IMR-90 (cell line): ENCODE measurements at regions not wholly inside any gene's neighbourhood (a gene's known extent, or its start where the extent isn't known, plus 50 kb on each side); places are given as distances from the start of the nearest gene placed in this dataset.

Experiments
- ATAC-seq: fragments of 200-7000 bp; cut with Tn5 transposase; 2 replicates; pipeline ENCODE4 v1.9.1; 2020; ENCODE audit warnings: low read depth, mild to moderate bottlenecking, moderate library complexity
- BruUV-seq: library from RNA; stranded (reverse); fragments of 400-500 nt; replicated peaks from 2 replicates; lab custom pipeline; 2021; lab: Mats Ljungman, UMichigan
- CTCF ChIA-PET: fragments of 300-600 bp; formaldehyde crosslinking; extraction: SDS; loops from one replicate; lab custom pipeline; 2021; ENCODE audit warnings: antibody characterized with exemption; lab: Yijun Ruan, JAX
- POLR2A ChIA-PET: fragments of 300-600 bp; sonication (Branson Sonifier 250); formaldehyde crosslinking; loops from one replicate; lab custom pipeline; 2022; ENCODE audit warnings: antibody characterized with exemption; ENCODE audit not compliant: unreplicated experiment; lab: Charles Lee
- DNase-seq: peaks from one replicate; pipeline ENCODE4 v3.0.0; 2013
- H2AFZ ChIP-seq: replicated peaks from 2 replicates; pipeline ENCODE3; 2013; ENCODE audit warnings: low read length, mild to moderate bottlenecking; ENCODE audit not compliant: poor library complexity
- H2AK5ac ChIP-seq: 2 replicates; pipeline ENCODE4 v1.6.1; 2013; ENCODE audit warnings: low read depth, low read length, inconsistent platforms
- H2AK9ac ChIP-seq: replicated peaks from 2 replicates; pipeline ENCODE3; 2013; ENCODE audit warnings: mild to moderate bottlenecking, low read depth, low read length, moderate library complexity; ENCODE audit not compliant: poor library complexity
- H2BK120ac ChIP-seq: 2 replicates; pipeline ENCODE4 v1.6.1; 2013; ENCODE audit warnings: low read depth, low read length, inconsistent platforms
- H2BK15ac ChIP-seq: 3 replicates; pipeline ENCODE4 v1.6.1; 2013; ENCODE audit warnings: low read depth, low read length, inconsistent platforms
- H2BK20ac ChIP-seq: 2 replicates; pipeline ENCODE4 v1.6.1; 2013; ENCODE audit warnings: low read depth, mild to moderate bottlenecking, inconsistent platforms, low read length, moderate library complexity
- H2BK5ac ChIP-seq: 2 replicates; pipeline ENCODE4 v1.6.1; 2013; ENCODE audit warnings: mild to moderate bottlenecking, low read depth, low read length, inconsistent platforms; ENCODE audit not compliant: poor library complexity, severe bottlenecking
- H3K14ac ChIP-seq: replicated peaks from 2 replicates; pipeline ENCODE4 v1.6.1; 2013; ENCODE audit warnings: low read depth, low read length, inconsistent platforms
- H3K18ac ChIP-seq: 2 replicates; pipeline ENCODE4 v1.6.1; 2013; ENCODE audit warnings: low read depth, low read length, control low read depth
- H3K23ac ChIP-seq: 2 replicates; pipeline ENCODE4 v1.6.1; 2013; ENCODE audit warnings: low read depth, low read length, inconsistent platforms
- H3K27ac ChIP-seq: 2 replicates; pipeline ENCODE4 v1.5.1; 2013; ENCODE audit warnings: mild to moderate bottlenecking, control low read depth, low read length; ENCODE audit not compliant: insufficient read depth
- H3K27me3 ChIP-seq: 2 replicates; pipeline ENCODE4 v1.6.1; 2013; ENCODE audit warnings: low read length; ENCODE audit not compliant: control insufficient read depth, insufficient read depth
- H3K36me3 ChIP-seq: 2 replicates; pipeline ENCODE4 v1.6.1; 2013; ENCODE audit warnings: low read length, mixed read lengths; ENCODE audit not compliant: control insufficient read depth, insufficient read depth
- H3K4ac ChIP-seq: 2 replicates; pipeline ENCODE4 v1.6.1; 2013; ENCODE audit warnings: low read depth, low read length, inconsistent platforms
- H3K4me1 ChIP-seq: 2 replicates; pipeline ENCODE4 v1.6.1; 2013; ENCODE audit warnings: low read length, mixed read lengths; ENCODE audit not compliant: control insufficient read depth, insufficient read depth
- H3K4me2 ChIP-seq: 2 replicates; pipeline ENCODE4 v1.6.1; 2013; ENCODE audit warnings: low read depth, mild to moderate bottlenecking, control low read depth, low read length, moderate library complexity
- H3K4me3 ChIP-seq: 2 replicates; pipeline ENCODE4 v1.5.1; 2013; ENCODE audit warnings: low read depth, mild to moderate bottlenecking, control low read depth, low read length, moderate library complexity; ENCODE audit not compliant: insufficient read depth
- H3K56ac ChIP-seq: 2 replicates; pipeline ENCODE4 v1.6.1; 2013; ENCODE audit warnings: low read length, inconsistent platforms; ENCODE audit not compliant: insufficient read depth; ENCODE audit errors: extremely low read depth
- H3K79me1 ChIP-seq, 2 experiments: 2 replicates each; pipeline ENCODE4 v1.6.1; 2013; ENCODE audit warnings: low read length in 2 of 2, inconsistent platforms in 1 of 2, low read depth in 1 of 2
- H3K9ac ChIP-seq: 2 replicates; pipeline ENCODE4 v1.6.1; 2013; ENCODE audit warnings: low read depth, low read length, control low read depth
- H3K9me1 ChIP-seq: 2 replicates; pipeline ENCODE4 v1.6.1; 2013; ENCODE audit warnings: low read length, inconsistent platforms; ENCODE audit not compliant: insufficient read depth
- H3K9me3 ChIP-seq: 2 replicates; pipeline ENCODE4 v1.6.1; 2013; ENCODE audit warnings: low read length; ENCODE audit not compliant: control insufficient read depth, insufficient read depth
- H4K20me1 ChIP-seq: 2 replicates; pipeline ENCODE4 v1.6.1; 2013; ENCODE audit warnings: low read length, inconsistent platforms; ENCODE audit not compliant: insufficient read depth
- H4K5ac ChIP-seq: 2 replicates; pipeline ENCODE4 v1.6.1; 2013; ENCODE audit warnings: mild to moderate bottlenecking, low read depth, low read length, control low read depth
- H4K8ac ChIP-seq, 2 experiments: 2 replicates each; pipeline ENCODE4 v1.6.1; 2013; ENCODE audit warnings: low read depth in 2 of 2, low read length in 2 of 2, control low read depth in 1 of 2, inconsistent platforms in 1 of 2
- H4K91ac ChIP-seq: 2 replicates; pipeline ENCODE4 v1.6.1; 2013; ENCODE audit warnings: low read depth, low read length, inconsistent platforms; ENCODE audit not compliant: insufficient read depth
- BHLHE40 ChIP-seq: fragments of 150-350 bp; IDR thresholded peaks from 2 replicates; pipeline ENCODE4 v1.6.1; 2016; ENCODE audit warnings: mild to moderate bottlenecking, low read depth, low read length
- CEBPB ChIP-seq: IDR thresholded peaks from 2 replicates; pipeline ENCODE4 v1.6.1; 2012; ENCODE audit warnings: low read depth, low read length, improper control_type of control experiment
- CHD1 ChIP-seq: IDR thresholded peaks from 2 replicates; pipeline ENCODE4 v1.6.1; 2012; ENCODE audit warnings: low read depth, low read length, improper control_type of control experiment
- CTCF ChIP-seq: conservative IDR thresholded peaks from 2 replicates; pipeline ENCODE4 v1.5.1; 2012; ENCODE audit warnings: mild to moderate bottlenecking, low read depth, low read length, improper control_type of control experiment
- FOS ChIP-seq: fragments of 150-350 bp; IDR thresholded peaks from 2 replicates; pipeline ENCODE4 v1.6.1; 2016; ENCODE audit warnings: low read depth, low read length
- MAZ ChIP-seq: IDR thresholded peaks from 2 replicates; pipeline ENCODE4 v1.6.1; 2012; ENCODE audit warnings: low read depth, mild to moderate bottlenecking, low read length, improper control_type of control experiment, moderate library complexity, borderline replicate concordance
- MXI1 ChIP-seq: IDR thresholded peaks from 2 replicates; pipeline ENCODE4 v1.6.1; 2012; ENCODE audit warnings: low read depth, mild to moderate bottlenecking, low read length, moderate library complexity, borderline replicate concordance
- NFE2L2 ChIP-seq: fragments of 150-350 bp; IDR thresholded peaks from 2 replicates; pipeline ENCODE4 v1.6.1; 2016; ENCODE audit warnings: low read depth, mild to moderate bottlenecking, low read length
- RAD21 ChIP-seq: IDR thresholded peaks from 2 replicates; pipeline ENCODE4 v1.6.1; 2012; ENCODE audit warnings: low read length, improper control_type of control experiment
- RFX5 ChIP-seq: IDR thresholded peaks from 2 replicates; pipeline ENCODE4 v1.8.0; 2012; ENCODE audit warnings: low read depth, mild to moderate bottlenecking, low read length, moderate library complexity
- SMC3 ChIP-seq: fragments of 150-350 bp; IDR thresholded peaks from 2 replicates; pipeline ENCODE4 v1.6.1; 2016; ENCODE audit warnings: low read depth, mild to moderate bottlenecking, antibody characterized with exemption, low read length, moderate library complexity
- USF2 ChIP-seq: fragments of 150-350 bp; IDR thresholded peaks from 2 replicates; pipeline ENCODE4 v1.6.1; 2017; ENCODE audit warnings: mild to moderate bottlenecking, antibody characterized with exemption, low read length, low read depth
- WGBS, 2 experiments: methylation state at CpG; one replicate each; pipeline versions ENCODE4 v1.1.5 to v1.1.7; 2013; ENCODE audit warnings: missing lambda C conversion rate in 2 of 2; ENCODE audit not compliant: insufficient read length in 1 of 2; ENCODE audit errors: extremely low coverage in 2 of 2; 5-methylcytosine and 5-hydroxymethylcytosine counted together
- dilution Hi-C: fragments of 300-500 bp; cut with HindIII; formaldehyde crosslinking; loops from one replicate; pipeline ENCODE4 v1.14.3; 2018; ENCODE audit warnings: low sequenced_read_pairs; ENCODE audit not compliant: unreplicated experiment
- in situ Hi-C: fragments of 300-500 bp; cut with MboI; formaldehyde crosslinking; loops from 3 replicates; pipeline ENCODE4 v1.14.3; 2019; ENCODE audit warnings: low sequenced_read_pairs, inconsistent platforms, mixed read lengths
- intact Hi-C: fragments of 100-400 bp; cut with micrococcal nuclease; formaldehyde crosslinking; loops from 2 replicates; pipeline ENCODE4 v1.10.0; 2022
- TF ChIP-seq, protein P1 (sequence below): fragments of 150-350 bp; IDR thresholded peaks from 2 replicates; pipeline ENCODE4 v1.6.1; 2016; ENCODE audit warnings: low read depth, mild to moderate bottlenecking, low read length, moderate library complexity, borderline replicate concordance

- H2BK120ac ChIP-seq: no peak overlapping the region
- DNase-seq (no peak), ATAC-seq (no peak)
- in situ Hi-C loops (no loop called here), dilution Hi-C loops (no loop called here), intact Hi-C loops (no loop called here)
- H2AK5ac ChIP-seq: no peak overlapping the region
- no peak overlapping the region for H3K4me2 ChIP-seq
- no peaks in the 10 kb centered on the region for H3K36me3 ChIP-seq
- H4K20me1 ChIP-seq: no peaks in the 10 kb centered on the region
- H3K4me3 ChIP-seq: no peak overlapping the region
- 67% methylated on average over 1 of the region's 10 CpGs; no CpG with 5 or more reads in 1 of the 2 experiments for WGBS, 2 experiments
- no peak overlapping the region for H3K23ac ChIP-seq
- H3K79me1 ChIP-seq: no peaks in the 10 kb centered on the region
- no peak overlapping the region for H3K4ac ChIP-seq
- H3K9me1 ChIP-seq: no peaks in the 10 kb centered on the region
- H3K27me3 ChIP-seq: no peaks in the 10 kb centered on the region
- TF ChIP-seq CHD1: no peak
- TF ChIP-seq, protein P1, sequence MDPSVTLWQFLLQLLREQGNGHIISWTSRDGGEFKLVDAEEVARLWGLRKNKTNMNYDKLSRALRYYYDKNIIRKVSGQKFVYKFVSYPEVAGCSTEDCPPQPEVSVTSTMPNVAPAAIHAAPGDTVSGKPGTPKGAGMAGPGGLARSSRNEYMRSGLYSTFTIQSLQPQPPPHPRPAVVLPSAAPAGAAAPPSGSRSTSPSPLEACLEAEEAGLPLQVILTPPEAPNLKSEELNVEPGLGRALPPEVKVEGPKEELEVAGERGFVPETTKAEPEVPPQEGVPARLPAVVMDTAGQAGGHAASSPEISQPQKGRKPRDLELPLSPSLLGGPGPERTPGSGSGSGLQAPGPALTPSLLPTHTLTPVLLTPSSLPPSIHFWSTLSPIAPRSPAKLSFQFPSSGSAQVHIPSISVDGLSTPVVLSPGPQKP: no peak
- TF ChIP-seq CTCF: no peak
- TF ChIP-seq CEBPB: no peak
- no peak for TF ChIP-seq USF2
- no peak for TF ChIP-seq NFE2L2
- no peak for TF ChIP-seq MAZ
- TF ChIP-seq FOS: no peak
- no peak for TF ChIP-seq MXI1
- TF ChIP-seq RAD21: no peak
- TF ChIP-seq SMC3: no peak
- TF ChIP-seq RFX5: no peak
- TF ChIP-seq BHLHE40: no peak
- POLR2A ChIA-PET: no interaction called here
- BruUV-seq: no TSS peak
- no peaks in the 10 kb centered on the region for H3K4me1 ChIP-seq
- H4K91ac ChIP-seq: no peak overlapping the region
- H3K9me3 ChIP-seq: peaks cover 34% of the 10 kb centered on the region
- no peak overlapping the region for H2AK9ac ChIP-seq
- CTCF ChIA-PET: no interaction called here
- H3K14ac ChIP-seq: no peak overlapping the region
- H4K8ac ChIP-seq: no peak overlapping the region
- no peak overlapping the region for H2BK15ac ChIP-seq
- H4K5ac ChIP-seq: no peak overlapping the region
- H2BK5ac ChIP-seq: no peak overlapping the region
- no peak overlapping the region for H2AFZ ChIP-seq
- H2BK20ac ChIP-seq: no peak overlapping the region
- no peak overlapping the region for H3K18ac ChIP-seq
- H3K9ac ChIP-seq: no peak overlapping the region
- no peak overlapping the region for H3K56ac ChIP-seq
- no peak overlapping the region for H3K27ac ChIP-seq
Observed at GRCh38 chr1:5597991-5598823, 394.0 kb downstream of the NPHP4 start.
